D341Med (cell line): ENCODE measurements at regions not wholly inside any gene's neighbourhood (a gene's known extent, or its start where the extent isn't known, plus 50 kb on each side); places are given as distances from the start of the nearest gene placed in this dataset.

Source experiments
- DNase-seq: peaks from one replicate; pipeline ENCODE4 v3.0.0; 2012; ENCODE audit warnings: low spot score

DNA sequence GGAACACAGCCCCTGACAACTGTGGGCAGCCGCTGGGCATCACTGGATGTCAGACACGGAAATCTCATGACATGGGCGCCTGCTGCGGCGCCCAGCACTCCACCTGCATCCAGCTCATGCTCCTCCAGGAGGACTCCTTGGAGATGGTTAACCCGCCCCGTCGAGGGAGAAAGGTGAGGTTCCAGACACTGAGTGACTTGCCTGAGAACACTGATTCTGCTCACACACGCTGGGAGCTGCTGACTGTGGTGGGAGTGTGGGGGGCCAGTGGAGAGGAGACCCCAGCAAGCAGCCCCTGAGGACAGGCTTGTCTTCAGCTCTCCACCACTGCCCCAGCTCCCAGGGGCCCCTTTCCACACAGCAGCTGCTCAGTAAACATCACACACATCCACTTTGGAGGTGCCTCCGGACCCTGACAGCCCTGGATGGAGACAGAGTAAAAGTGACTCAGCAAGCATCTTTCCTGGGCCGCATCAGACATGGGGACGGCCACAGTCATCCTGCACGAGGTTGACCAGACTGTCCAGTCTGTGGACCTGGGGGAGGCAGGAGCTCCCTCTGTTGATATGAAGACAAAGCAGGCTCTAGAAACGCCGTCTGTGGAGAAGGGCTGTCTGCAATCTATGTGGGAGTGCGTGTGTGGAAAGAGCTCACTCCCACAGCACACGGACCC is 283.7 kb upstream of the IRX4 start:
- DNase-seq = no peak

DNA sequence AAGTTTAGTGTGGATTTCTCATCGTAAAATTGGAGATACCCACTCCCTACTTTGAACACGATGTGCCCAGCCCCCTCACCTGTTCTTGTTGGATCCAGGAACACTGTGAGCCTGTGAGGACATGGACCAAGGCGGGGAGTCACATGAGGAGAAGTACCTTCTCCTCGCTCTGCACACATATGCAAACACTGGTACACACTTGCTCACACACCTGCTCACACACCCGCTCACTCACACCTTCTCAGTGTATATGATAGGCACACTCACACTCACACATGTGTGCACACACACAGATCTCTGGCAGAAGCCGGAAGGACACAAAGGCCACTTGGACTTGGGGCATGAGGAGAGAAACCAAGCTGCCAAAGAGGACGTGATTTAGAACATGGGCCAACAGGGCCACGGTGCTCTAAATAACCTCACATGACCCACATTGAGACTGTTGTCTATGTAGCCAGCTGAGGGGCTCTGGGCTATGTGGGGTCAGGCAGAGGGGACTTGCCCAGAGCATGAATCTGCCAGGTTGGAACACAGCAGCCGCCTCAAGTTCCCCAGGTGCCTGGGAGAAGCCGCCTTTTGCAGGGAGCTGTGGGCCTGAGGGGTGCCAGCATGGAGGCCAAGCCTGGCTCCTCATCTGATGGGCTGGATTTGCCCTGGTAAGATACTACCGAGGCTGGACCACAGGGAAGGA is 283.0 kb upstream of the IRX4 start:
- no peak for DNase-seq

DNA sequence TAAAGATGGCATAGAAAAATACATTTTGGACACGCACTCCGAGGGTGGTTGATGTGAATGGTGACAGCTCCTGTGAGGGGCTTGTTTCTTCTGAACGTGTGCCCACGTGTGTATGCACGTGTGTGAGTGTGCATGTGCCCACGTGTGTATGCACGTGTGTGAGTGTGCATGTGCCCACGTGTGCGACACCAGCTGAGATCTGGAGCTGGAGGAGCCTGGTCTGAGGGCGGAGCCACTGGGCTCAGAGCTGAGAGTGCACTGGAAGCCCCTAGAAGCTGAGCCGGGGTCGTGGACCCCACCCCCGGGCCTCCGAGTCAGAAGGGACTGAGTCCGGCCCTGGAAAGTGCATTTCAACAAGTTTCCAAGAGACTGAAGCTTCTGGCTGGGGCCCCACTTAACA is 282.5 kb upstream of the IRX4 start:
- no peak for DNase-seq

DNA sequence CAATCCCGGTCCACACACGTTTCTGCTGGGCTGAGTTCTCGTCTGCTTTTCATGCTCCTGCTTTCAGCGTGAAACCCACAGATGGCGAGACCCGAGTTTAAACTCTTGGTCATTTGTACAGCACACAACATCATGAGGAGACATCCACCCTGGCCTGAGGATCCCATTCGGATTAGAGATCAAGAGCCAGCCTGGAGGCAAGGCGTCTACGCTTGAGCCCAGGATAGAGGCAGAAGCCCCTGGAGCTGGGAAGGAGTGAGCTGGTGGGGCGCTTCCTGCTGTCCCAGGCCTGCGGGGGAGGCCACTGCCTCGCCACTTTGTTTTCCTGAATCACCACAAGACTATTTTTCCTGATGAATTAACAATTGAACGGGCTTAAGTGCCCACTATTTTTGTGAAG is 281.9 kb upstream of the IRX4 start:
- DNase-seq = no peak

DNA sequence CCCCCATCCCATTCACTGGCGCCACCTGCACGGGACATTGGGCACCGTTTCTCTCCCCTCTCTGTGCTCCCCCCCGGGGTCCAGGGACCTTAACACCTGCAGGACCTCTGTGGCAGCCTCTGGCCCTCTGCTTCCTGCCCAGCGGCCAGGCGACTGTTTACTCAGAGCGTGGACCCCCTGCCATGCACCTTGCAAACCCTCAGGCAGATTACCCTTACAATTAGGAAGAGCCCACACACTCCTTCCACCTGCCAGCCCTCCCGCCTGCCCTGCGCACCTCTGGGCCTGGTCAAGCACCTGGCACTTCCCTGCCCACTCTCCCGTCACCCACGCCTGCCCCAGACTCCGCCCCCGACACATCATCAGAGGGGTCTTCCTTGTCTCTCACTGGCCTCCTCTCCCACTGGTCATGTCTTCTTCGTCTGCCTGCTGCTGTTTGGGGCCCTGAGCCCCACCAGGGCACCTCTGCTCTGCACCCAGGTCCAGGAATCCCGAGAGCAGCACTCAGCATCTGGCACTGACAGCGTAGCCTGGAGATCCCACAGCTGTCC is 281.3 kb upstream of the IRX4 start:
- no peak for DNase-seq

DNA sequence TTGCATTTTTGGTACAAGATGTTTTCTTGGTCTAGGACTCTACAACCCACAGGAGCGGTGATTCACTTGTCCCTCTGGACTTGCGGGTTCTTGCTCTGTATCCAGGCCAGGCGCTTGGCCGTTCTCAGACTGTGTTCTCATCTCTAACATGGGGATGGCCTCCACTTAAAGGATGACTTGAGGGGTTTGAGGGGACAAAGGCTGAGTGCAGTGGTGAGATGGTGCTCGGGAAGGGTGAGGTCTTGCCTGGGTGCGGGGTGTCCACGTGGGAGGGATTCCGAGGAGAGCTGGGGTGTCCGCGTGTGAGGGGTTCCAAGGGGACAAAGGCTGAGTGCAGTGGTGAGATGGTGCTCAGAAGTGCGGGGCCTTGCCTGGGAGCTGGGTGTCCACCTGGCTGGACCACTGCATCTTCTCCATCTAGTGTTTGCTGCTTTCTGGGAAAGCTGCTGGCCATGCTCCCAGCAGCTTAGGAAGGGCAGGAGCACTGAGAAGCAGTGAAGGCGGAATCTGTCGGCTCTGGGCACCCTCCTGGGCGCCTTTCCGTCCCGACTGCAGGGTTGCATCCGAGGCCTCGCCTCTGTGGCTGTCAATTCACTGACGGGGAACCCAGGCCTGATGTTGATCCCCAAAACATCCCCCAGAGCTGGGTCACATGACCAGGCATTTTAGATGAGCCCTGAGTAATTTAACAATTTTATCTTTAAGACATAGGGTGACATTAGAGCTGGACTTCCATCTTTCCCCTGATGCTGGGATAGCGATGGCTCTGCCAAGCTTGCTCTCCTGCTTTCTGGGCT is 280.5 kb upstream of the IRX4 start:
- DNase-seq = no peak

DNA sequence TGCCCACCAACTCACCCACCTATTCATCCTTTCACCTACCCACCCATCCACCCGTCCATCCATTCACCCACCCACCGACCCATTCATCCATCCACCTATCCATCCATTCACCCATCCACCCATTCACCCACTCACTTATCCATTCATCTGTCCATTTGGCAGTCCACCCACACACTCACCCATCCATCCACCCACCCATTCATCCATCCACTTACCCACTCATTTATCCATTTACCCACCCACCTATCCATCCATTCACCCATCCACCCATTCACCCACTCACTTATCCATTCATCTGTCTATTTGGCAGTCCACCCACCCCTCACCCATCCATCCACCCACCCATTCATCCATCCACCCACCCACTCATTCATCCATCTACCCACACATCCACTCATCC is 278.1 kb upstream of the IRX4 start:
- DNase-seq = no peak

DNA sequence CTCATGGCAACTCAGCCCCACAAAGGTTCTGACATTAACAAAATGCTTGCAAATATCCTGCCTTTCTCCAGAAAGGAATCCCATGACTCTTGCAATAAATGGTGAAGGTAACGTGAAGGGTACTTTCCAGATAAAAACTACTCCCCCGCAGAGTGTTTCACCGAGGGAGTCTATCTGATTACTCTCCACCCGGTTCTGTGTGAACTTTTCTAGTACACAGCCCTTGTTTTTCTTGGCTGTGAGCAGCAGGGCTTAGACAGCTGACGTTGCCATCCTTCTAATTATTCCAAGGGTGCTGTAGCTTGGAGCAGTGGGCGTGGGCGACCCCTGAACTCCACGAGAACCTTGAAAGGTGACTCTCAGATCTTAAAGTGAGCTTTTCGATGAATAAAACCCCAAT is 276.0 kb upstream of the IRX4 start:
- no peak for DNase-seq

DNA sequence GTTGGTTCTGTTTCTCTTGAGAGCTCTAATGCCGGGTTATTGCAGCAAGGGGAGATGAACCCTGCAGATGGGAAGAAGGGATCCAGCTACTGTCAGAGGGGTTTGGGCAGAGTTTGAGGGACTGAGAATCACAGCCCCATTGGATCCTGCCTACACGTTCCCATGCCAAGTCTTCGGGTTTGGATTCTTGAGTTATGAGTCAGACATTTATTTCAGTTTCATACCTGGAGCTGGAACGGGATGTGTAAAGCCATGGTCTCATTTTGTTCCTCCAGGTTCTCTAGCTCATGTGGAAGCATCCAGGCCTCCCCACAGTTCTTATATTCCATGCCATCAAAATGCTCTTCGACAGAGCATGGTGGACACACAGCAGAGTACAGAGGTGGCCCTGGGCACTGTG is 275.4 kb upstream of the IRX4 start:
- no peak for DNase-seq

DNA sequence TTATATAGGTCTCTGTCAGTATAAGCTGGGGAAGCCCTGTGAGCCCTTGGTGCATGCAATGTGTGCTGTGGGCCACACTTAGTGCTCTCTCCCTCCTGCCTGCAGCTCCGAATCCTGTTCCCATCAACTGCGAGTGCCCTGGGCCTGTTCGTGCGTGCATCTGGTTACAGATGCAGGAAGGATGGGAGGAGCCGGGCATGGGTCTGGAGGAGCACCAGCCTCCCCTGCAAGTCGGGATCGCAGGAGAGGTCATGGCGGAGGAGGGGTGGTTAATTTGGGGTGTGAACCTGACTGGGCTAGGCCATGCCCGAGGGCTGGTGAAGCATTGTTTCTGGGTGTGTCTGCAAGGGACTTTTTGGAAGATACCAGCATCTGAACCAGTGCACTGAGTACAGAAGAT is 274.6 kb upstream of the IRX4 start:
- DNase-seq = no peak

DNA sequence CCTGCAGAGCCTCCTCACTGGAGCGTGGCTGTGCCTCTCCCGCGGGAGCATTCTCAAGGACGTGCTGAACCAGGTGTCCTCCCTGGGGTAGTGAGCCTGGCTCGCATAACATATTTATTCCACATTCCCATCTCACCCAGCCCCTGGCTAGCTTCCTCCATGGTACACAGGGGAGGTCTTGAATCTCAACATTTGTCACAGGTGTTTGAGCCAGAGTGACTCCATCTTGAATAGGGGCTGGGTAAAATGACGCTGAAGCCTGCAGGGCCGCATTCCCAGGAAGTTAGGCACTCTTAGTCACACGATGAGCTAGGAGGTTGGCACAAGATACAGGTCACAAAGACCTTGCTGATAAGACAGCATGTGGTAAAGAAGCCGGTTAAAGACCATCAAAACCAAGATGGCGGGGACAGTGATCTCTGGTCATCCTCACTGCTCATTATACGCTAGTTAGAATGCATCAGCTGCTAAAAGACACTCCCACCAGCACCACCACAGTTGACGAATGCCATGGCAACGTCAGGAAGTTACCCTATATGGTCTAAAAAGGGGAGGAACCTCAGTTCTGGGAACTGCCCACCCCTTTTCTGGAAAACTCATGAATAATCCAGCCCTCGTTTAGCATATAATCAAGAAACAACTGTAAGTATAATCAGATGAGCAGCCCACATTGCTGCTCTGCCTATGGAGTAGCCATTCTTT is 273.8 kb upstream of the IRX4 start:
- no peak for DNase-seq

DNA sequence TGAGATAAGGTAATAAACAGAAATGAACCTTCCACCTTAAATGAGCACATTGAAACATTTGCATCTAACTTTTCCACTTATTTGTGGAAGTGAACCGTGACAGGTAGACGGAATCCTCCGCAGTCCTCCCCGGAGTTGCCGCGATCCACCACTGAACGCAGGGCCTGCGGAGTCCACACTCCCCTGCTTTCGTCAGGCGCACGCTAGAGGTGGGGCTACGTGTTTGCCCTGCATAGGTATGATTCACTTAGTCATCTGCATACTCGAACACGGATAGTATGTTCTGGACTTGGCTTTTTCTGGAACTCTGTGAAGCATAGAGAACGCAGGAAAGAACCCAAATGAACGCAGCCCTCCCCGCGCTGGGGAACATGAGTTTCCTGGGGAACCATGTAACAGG is 272.8 kb upstream of the IRX4 start:
- no peak for DNase-seq

DNA sequence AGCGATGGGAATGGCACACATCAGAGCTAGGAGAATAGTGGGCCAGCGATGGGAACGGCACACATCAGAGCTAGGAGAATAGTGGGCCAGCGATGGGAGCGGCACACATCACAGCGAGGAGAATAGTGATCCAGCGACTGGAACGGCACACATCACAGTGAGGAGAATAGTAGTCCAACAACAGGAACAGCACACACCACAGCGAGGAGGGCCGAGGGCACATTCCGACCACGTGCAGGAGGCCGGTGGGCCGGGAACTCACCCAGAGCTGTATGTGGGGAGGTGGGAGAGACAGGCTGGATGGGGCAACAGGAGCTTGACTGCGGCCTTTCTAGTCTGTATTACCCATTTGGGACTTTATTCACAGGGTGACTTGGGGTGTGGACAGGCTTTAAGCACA is 271.1 kb upstream of the IRX4 start:
- no peak for DNase-seq

DNA sequence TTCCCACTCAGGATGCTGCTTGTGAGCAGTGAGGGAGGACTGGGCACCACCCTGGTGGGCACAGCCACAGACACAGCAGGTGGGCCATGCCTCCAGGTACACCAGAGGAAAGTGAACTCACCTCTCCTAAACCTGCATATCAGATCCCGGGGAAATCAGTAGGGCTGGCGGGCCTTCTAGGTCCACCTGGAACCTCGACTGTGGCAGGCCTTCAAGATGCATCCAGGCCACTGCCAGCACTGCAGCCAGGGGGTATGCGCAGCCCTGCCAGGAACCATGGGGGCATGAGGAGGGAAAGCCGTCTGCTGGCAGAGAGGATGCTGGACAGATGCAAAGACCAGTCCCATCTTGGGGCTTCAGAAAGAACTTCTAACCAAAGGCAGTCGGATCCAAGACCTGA is 270.6 kb upstream of the IRX4 start:
- DNase-seq = no peak

DNA sequence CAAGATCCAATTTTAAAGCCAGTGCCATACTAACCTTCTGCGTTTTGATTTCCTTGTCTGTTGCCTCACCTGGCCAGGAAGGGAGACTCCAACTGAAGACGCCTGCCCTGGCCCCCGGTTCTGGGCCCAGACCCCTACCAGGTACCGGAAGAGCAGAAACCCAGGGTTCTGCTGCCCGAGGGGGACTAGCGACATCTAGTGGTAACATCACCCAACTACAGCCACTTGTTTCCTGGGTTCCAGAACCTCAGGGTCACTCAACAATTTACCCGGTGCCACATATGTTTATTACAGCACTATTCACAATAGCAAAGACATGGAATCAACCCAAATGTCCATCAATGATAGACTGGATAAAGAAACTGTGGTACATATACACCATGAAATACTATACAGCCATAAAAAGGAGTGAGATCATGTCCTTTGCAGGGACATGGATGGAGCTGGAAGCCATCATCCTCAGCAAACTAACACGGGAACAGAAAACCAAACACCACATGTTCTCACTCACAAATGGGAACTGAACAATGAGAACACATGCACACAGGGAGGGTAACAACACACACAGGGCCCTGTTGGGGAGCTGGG is 268.7 kb upstream of the IRX4 start:
- peak; percentile 41 for DNase-seq

DNA sequence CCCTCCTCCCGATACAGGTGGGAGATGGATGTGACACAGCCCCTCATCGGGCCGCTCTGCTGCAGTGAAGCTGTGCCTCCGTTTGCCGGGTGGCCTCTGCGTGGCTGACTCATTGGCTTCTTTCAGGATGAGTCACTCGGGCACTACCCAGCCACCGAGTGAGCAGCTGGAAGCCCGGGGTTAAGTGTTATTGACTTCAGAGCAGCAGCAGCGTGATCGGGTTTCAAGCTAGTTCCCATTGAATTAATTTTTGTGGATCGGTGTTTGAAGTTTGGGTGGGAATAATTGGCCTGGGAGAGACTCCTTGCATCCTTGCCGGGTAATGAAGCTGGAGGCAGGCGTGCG is 266.4 kb upstream of the IRX4 start:
- DNase-seq = no peak

DNA sequence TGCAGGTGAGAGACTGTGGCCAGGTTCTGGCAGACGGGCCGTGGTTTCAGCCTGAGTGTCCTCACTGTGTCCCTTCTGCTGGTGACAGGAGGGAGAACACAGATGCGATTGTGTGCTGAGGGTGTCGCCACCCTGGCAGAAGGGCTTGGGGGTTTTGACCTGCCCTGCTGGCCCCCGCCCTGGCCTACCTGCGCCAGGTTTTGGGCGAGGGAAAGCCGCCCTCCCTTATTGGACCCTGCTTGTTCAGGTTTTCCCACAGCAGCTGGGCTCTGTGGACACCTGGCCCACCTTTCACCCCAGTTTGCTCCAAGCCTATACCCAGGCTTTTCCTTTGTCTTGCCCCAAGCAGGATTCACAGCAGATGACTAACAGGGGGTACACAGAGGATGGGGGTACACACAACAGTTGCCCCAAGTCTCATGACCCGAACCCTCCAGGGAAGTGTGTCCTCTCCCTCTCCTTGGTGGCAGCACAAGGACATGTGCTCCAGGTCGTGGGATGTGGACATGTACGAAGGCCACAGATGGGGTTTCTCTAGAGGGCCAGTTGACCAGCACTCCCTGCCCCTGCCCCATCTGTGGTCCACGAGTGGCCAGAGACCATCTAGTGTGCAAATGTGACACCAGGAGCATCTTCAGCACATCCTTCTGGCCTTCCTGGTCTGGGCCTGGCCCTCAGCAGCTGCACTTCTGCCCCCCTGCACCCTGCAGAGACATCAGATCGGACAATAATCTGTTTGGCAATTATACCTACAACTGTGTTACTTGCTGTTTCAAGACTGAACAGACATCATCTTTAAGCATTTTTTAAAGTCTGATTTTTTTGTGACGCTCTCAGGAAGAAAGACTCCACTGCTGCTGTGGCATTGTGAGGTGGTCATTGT is 265.8 kb upstream of the IRX4 start:
- no peak for DNase-seq

DNA sequence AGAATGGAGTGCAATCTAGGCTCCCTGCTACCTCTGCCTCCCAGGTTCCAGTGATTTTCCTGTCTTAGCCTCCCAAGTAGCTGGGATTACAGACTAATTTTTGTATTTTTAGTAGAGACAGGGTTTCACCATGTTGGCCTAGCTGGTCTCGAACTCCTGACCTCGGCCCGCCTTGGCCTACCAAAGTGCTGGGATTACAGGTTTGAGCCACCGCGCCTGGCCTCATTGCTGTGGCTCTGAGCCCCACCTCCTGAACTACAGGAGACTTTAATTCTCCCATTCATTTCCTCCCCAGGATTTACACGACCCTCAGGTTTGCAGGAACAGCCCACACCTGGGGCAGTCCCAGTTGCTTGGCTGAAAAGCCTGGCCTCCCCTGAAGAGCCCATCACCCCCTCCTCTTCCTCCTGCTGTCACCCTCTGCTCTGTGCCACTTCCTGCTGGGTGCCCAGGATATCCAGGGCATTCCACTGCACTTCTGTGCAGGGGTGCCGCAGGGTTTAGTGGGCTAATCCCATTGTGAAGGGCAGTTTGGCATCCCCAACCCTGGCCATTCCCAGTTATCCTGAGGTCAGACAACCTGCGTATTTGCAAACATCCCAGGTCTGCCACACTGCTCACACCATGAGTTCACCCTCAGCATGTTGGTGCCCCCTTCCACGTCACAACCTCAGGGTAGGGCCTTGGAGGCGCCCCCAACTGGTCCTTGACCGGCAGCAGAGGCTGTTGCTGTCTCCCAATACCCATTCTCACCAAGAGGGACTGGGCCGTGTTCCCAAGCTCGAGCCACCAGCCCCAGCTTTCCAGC is 265.0 kb upstream of the IRX4 start:
- no peak for DNase-seq

DNA sequence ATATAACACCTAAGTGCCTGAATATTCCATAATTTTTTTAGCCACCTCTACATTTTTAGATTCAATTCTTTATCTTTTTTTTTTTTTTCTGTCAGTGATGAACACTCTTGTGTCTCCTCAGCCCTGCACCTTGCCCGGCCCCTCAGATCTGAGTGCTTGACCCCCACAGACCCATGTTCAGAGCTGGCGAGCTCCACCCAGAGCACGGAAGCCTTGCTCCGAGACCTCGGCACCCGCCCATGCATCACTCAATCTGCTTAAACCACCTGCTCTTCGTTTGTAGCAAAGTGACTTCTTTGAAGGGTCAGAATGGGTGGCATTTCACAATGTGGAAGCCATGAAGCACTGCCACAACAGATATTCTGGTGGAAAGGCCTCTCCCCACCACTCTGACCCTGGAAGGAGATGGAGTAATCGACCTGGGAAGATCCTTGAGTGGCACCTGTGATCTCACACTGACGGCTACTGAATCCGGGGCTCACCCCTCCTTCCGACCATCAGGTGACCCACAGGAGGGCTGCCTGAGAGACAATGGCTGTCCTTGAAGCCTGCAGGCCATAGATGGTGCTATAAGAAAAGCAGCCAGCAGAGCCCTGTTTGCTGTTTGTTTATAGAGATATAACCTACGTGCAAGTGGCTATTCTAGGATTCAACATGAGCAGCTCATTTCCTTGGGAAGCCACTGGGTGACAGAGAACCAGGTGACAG is 261.1 kb upstream of the IRX4 start:
- DNase-seq = no peak

DNA sequence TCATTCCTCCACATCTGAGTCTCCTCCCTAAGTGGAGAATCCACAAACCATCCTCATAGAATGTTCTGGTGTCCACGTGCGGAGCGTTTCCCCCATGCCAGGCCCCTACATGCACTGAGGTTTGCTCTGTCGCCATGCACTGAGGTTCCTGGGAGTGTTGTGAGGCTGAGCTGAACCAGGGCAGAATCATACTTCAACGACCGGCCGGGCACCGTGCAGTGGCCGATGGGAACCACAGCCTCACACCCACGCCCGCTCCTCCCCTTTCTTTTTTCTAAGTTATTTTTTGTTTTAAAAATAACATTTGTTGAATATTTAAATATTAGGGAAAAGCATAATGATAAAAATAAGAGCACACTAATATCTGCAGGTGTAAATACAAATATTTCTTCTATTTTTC is 260.4 kb upstream of the IRX4 start:
- no peak for DNase-seq
